GM18511 (cell line): ENCODE measurements at regions not wholly inside any gene's neighbourhood (a gene's known extent, or its start where the extent isn't known, plus 50 kb on each side); places are given as distances from the start of the nearest gene placed in this dataset.

Experiments used
- ATAC-seq: cut with Tn5 transposase; IDR thresholded peaks from one replicate; pipeline ENCODE4 v1.9.1; 2021; ENCODE audit warnings: mild to moderate bottlenecking, moderate library complexity; ENCODE audit not compliant: unreplicated experiment

GRCh38 chr4:55175779-55176231, 50.4 kb upstream of the KDR start:
- ATAC-seq, result no peak

- no peak for ATAC-seq
Measured at GRCh38 chr4:55176497-55176896, 51.1 kb upstream of the KDR start.

GRCh38 chr4:55177461-55177860, 52.1 kb upstream of the KDR start:
- no peak for ATAC-seq

GRCh38 chr4:55178226-55179005, 53.0 kb upstream of the KDR start:
- no peak for ATAC-seq

- no peak for ATAC-seq
Measured at GRCh38 chr4:55181010-55182005, 55.9 kb upstream of the KDR start.

GRCh38 chr4:55183926-55184599, 58.7 kb upstream of the KDR start:
- no peak for ATAC-seq

GRCh38 chr4:55184600-55185523, 59.5 kb upstream of the KDR start:
- peak; percentile 68 for ATAC-seq

GRCh38 chr4:55186123-55186522, 60.7 kb upstream of the KDR start:
- no peak for ATAC-seq

GRCh38 chr4:55186700-55187099, 61.3 kb upstream of the KDR start:
- no peak for ATAC-seq

GRCh38 chr4:55214172-55214571, 88.8 kb upstream of the KDR start:
- no peak for ATAC-seq

GRCh38 chr4:55215087-55215486, 89.7 kb upstream of the KDR start:
- no peak for ATAC-seq

GRCh38 chr4:55216863-55217635, 91.7 kb upstream of the KDR start:
- no peak for ATAC-seq

- no peak for ATAC-seq
Measured at GRCh38 chr4:55218041-55218440, 92.6 kb upstream of the KDR start.

- no peak for ATAC-seq
Measured at GRCh38 chr4:55237839-55238238, 108.2 kb upstream of the SRD5A3 start.

- no peak for ATAC-seq
Measured at GRCh38 chr4:55238407-55238806, 107.6 kb upstream of the SRD5A3 start.

GRCh38 chr4:55241461-55241860, 104.6 kb upstream of the SRD5A3 start:
- no peak for ATAC-seq

- no peak for ATAC-seq
Measured at GRCh38 chr4:55242506-55242905, 103.5 kb upstream of the SRD5A3 start.

- ATAC-seq, result no peak
Measured at GRCh38 chr4:55247521-55247920, 98.5 kb upstream of the SRD5A3 start.

GRCh38 chr4:55248756-55249155, 97.3 kb upstream of the SRD5A3 start:
- ATAC-seq, result no peak
